GM12865 (cell line): ENCODE measurements at regions not wholly inside any gene's neighbourhood (a gene's known extent, or its start where the extent isn't known, plus 50 kb on each side); places are given as distances from the start of the nearest gene placed in this dataset.
A peak's percentile ranks its signal among the peaks of the same experiment; 100 is the strongest.

ENCODE experiments used
- DNase-seq: peaks from one replicate; pipeline ENCODE4 v3.0.0; 2010; ENCODE audit warnings: low read depth
- H3K4me3 ChIP-seq: 2 replicates; pipeline ENCODE4 v1.5.1; 2011; ENCODE audit warnings: mild to moderate bottlenecking, low read depth, low read length, control low read depth
- CTCF ChIP-seq: IDR thresholded peaks from 2 replicates; pipeline ENCODE4 v1.5.1; 2011; ENCODE audit warnings: low read length, control low read depth, low read depth, inconsistent platforms; ENCODE audit not compliant: insufficient read depth; ENCODE audit errors: missing control alignments

GRCh38 chr11:81673001-81673400 is 1060.7 kb downstream of the FAM181B start:
- no peak overlapping the region for H3K4me3 ChIP-seq
- DNase-seq = no peak
- TF ChIP-seq CTCF = no peak

GRCh38 chr11:81669935-81670543 is 1063.6 kb downstream of the FAM181B start:
- DNase-seq = no peak
- H3K4me3 ChIP-seq = no peak overlapping the region
- TF ChIP-seq CTCF = no peak

GRCh38 chr11:81658722-81659121 is 1074.9 kb downstream of the FAM181B start:
- H3K4me3 ChIP-seq = no peak overlapping the region
- peak; percentile 64 for TF ChIP-seq CTCF
- peak; percentile 49 for DNase-seq

- no peak for TF ChIP-seq CTCF
- H3K4me3 ChIP-seq = no peak overlapping the region
- DNase-seq = no peak
Measured at GRCh38 chr11:81655351-81655750, 1078.3 kb downstream of the FAM181B start.

- TF ChIP-seq CTCF = no peak
- H3K4me3 ChIP-seq = no peak overlapping the region
- DNase-seq = no peak
Measured at GRCh38 chr11:81647374-81647773, 1086.3 kb downstream of the FAM181B start.

GRCh38 chr11:81644239-81644840 is 1089.3 kb downstream of the FAM181B start:
- TF ChIP-seq CTCF = peak; percentile 59
- no peak overlapping the region for H3K4me3 ChIP-seq
- DNase-seq = peak; percentile 43

- TF ChIP-seq CTCF = no peak
- no peak for DNase-seq
- no peak overlapping the region for H3K4me3 ChIP-seq
Measured at GRCh38 chr11:81634483-81634882, 1099.2 kb downstream of the FAM181B start.
